ENCODE measurements at regions not wholly inside any gene's neighbourhood (a gene's known extent, or its start where the extent isn't known, plus 50 kb on each side); places are given as distances from the start of the nearest gene placed in this dataset.
A peak's percentile ranks its signal among the peaks of the same experiment; 100 is the strongest.

- in situ Hi-C loops (cut with HindIII; ENCODE audit: low pct_unique_long_range_greater_than_20kb, low sequenced_read_pairs), result no loop called here
- DNase-seq (ENCODE audit: low read depth in 1 of 2, low spot score in 1 of 2), result peak in 1 of 2 experiments; percentile 5
These were observed 235.7 kb upstream of the PRR16 start for GRCh38 chr5:120228262-120229031.

GRCh38 chr5:120229036-120229435, 235.1 kb upstream of the PRR16 start:
- no peak for TF ChIP-seq JUND (IDR thresholded peaks at IDR 0.05; ENCODE audit: low read depth)
- no peak for DNase-seq (ENCODE audit: low read depth in 1 of 2, low spot score in 1 of 2)
- in situ Hi-C loops (cut with HindIII; ENCODE audit: low pct_unique_long_range_greater_than_20kb, low sequenced_read_pairs), result no loop called here

More at GRCh38 chr5:120228262-120229031, 235.7 kb upstream of the PRR16 start:
- TF ChIP-seq JUND (IDR thresholded peaks at IDR 0.05; ENCODE audit: low read depth), result no peak

- in situ Hi-C loops (cut with HindIII; ENCODE audit: low pct_unique_long_range_greater_than_20kb, low sequenced_read_pairs), result no loop called here
These were observed 232.5 kb upstream of the PRR16 start for GRCh38 chr5:120231563-120231962.

GRCh38 chr5:120236360-120236759, 227.7 kb upstream of the PRR16 start:
- DNase-seq (ENCODE audit: low read depth in 1 of 2, low spot score in 1 of 2), result no peak
- in situ Hi-C loops (cut with HindIII; ENCODE audit: low pct_unique_long_range_greater_than_20kb, low sequenced_read_pairs), result no loop called here
- TF ChIP-seq JUND (IDR thresholded peaks at IDR 0.05; ENCODE audit: low read depth), result no peak

More at GRCh38 chr5:120231563-120231962, 232.5 kb upstream of the PRR16 start:
- DNase-seq (ENCODE audit: low read depth in 1 of 2, low spot score in 1 of 2), result no peak
- TF ChIP-seq JUND (IDR thresholded peaks at IDR 0.05; ENCODE audit: low read depth), result no peak

GRCh38 chr5:120239086-120239485, 225.0 kb upstream of the PRR16 start:
- TF ChIP-seq JUND (IDR thresholded peaks at IDR 0.05; ENCODE audit: low read depth), result no peak
- DNase-seq (ENCODE audit: low read depth in 1 of 2, low spot score in 1 of 2), result no peak
- in situ Hi-C loops (cut with HindIII; ENCODE audit: low pct_unique_long_range_greater_than_20kb, low sequenced_read_pairs), result no loop called here

GRCh38 chr5:120240706-120241105, 223.4 kb upstream of the PRR16 start:
- TF ChIP-seq JUND (IDR thresholded peaks at IDR 0.05; ENCODE audit: low read depth), result no peak
- in situ Hi-C loops (cut with HindIII; ENCODE audit: low pct_unique_long_range_greater_than_20kb, low sequenced_read_pairs), result no loop called here
- no peak for DNase-seq (ENCODE audit: low read depth in 1 of 2, low spot score in 1 of 2)

- no peak for TF ChIP-seq JUND (IDR thresholded peaks at IDR 0.05; ENCODE audit: low read depth)
- no peak for DNase-seq (ENCODE audit: low read depth in 1 of 2, low spot score in 1 of 2)
- in situ Hi-C loops (cut with HindIII; ENCODE audit: low pct_unique_long_range_greater_than_20kb, low sequenced_read_pairs), result no loop called here
These were observed 222.7 kb upstream of the PRR16 start for GRCh38 chr5:120241400-120241799.

GRCh38 chr5:120251898-120252297, 212.2 kb upstream of the PRR16 start:
- in situ Hi-C loops (cut with HindIII; ENCODE audit: low pct_unique_long_range_greater_than_20kb, low sequenced_read_pairs), result no loop called here
- no peak for DNase-seq (ENCODE audit: low read depth in 1 of 2, low spot score in 1 of 2)
- no peak for TF ChIP-seq JUND (IDR thresholded peaks at IDR 0.05; ENCODE audit: low read depth)

- in situ Hi-C loops (cut with HindIII; ENCODE audit: low pct_unique_long_range_greater_than_20kb, low sequenced_read_pairs), result no loop called here
- DNase-seq (ENCODE audit: low read depth in 1 of 2, low spot score in 1 of 2), result no peak
- no peak for TF ChIP-seq JUND (IDR thresholded peaks at IDR 0.05; ENCODE audit: low read depth)
These were observed 211.3 kb upstream of the PRR16 start for GRCh38 chr5:120252839-120253238.

- DNase-seq (ENCODE audit: low read depth in 1 of 2, low spot score in 1 of 2), result no peak
- in situ Hi-C loops (cut with HindIII; ENCODE audit: low pct_unique_long_range_greater_than_20kb, low sequenced_read_pairs), result no loop called here
- TF ChIP-seq JUND (IDR thresholded peaks at IDR 0.05; ENCODE audit: low read depth), result no peak
These were observed 209.7 kb upstream of the PRR16 start for GRCh38 chr5:120254385-120254784.

- in situ Hi-C loops (cut with HindIII; ENCODE audit: low pct_unique_long_range_greater_than_20kb, low sequenced_read_pairs), result no loop called here
- DNase-seq (ENCODE audit: low read depth in 1 of 2, low spot score in 1 of 2), result no peak
- TF ChIP-seq JUND (IDR thresholded peaks at IDR 0.05; ENCODE audit: low read depth), result no peak
These were observed 208.9 kb upstream of the PRR16 start for GRCh38 chr5:120255214-120255613.

- DNase-seq (ENCODE audit: low read depth in 1 of 2, low spot score in 1 of 2), result no peak
- in situ Hi-C loops (cut with HindIII; ENCODE audit: low pct_unique_long_range_greater_than_20kb, low sequenced_read_pairs), result no loop called here
- TF ChIP-seq JUND (IDR thresholded peaks at IDR 0.05; ENCODE audit: low read depth), result no peak
These were observed 207.7 kb upstream of the PRR16 start for GRCh38 chr5:120256376-120256775.

- TF ChIP-seq JUND (IDR thresholded peaks at IDR 0.05; ENCODE audit: low read depth), result no peak
- DNase-seq (ENCODE audit: low read depth in 1 of 2, low spot score in 1 of 2), result no peak
- in situ Hi-C loops (cut with HindIII; ENCODE audit: low pct_unique_long_range_greater_than_20kb, low sequenced_read_pairs), result no loop called here
These were observed 206.6 kb upstream of the PRR16 start for GRCh38 chr5:120257358-120257971.
